Gastroesophageal sphincter (tissue), 4 donors: ENCODE measurements at regions not wholly inside any gene's neighbourhood (a gene's known extent, or its start where the extent isn't known, plus 50 kb on each side); places are given as distances from the start of the nearest gene placed in this dataset.
A peak's percentile ranks its signal among the peaks of the same experiment; 100 is the strongest.

ENCODE experiments used
- ATAC-seq: fragments of 150-250 bp; one replicate; pipeline ENCODE4 v1.9.1; 2016; ENCODE audit warnings: mild to moderate bottlenecking, moderate library complexity
- H3K27ac ChIP-seq, 4 donors: fragments of 200-600 bp; sonication (generic) in 3 of 4; 1 replicate in 3 of 4; 2 replicates in 1 of 4; pipeline ENCODE4 v1.5.1; 2016 to 2019
- H3K27me3 ChIP-seq: fragments of 200-600 bp; sonication (generic); one replicate; pipeline ENCODE4 v1.5.1; 2019
- H3K36me3 ChIP-seq, 2 donors: fragments of 200-600 bp; sonication (generic); one replicate each; pipeline ENCODE4 v1.5.1; 2019; ENCODE audit warnings: control low read depth in 1 of 2
- H3K4me1 ChIP-seq, 3 donors: fragments of 200-600 bp; sonication (generic); 1 replicate in 2 of 3; 2 replicates in 1 of 3; pipeline ENCODE4 v1.5.1; 2016 to 2019; ENCODE audit warnings: control low read depth in 2 of 3
- H3K4me3 ChIP-seq, 2 donors: fragments of 200-600 bp; sonication (generic); one replicate each; pipeline ENCODE4 v1.5.1; 2019; ENCODE audit warnings: mild to moderate bottlenecking in 1 of 2, moderate library complexity in 1 of 2
- H3K9me3 ChIP-seq, 3 donors: fragments of 200-600 bp; sonication (generic); one replicate each; pipeline ENCODE4 v1.5.1; 2017 to 2019; ENCODE audit warnings: control low read depth in 2 of 3
- EP300 ChIP-seq: sonication (generic); formaldehyde crosslinking; IDR thresholded peaks from one replicate; pipeline ENCODE4 v1.6.1; 2017; ENCODE audit warnings: antibody characterized with exemption, mild to moderate bottlenecking
- POLR2A ChIP-seq, 2 donors: fragments of 450-650 bp; IDR thresholded peaks; one replicate each; pipeline ENCODE4 v1.6.1; 2017; ENCODE audit warnings: antibody characterized with exemption in 2 of 2, mild to moderate bottlenecking in 2 of 2, moderate library complexity in 1 of 2
- POLR2AphosphoS5 ChIP-seq: sonication (generic); formaldehyde crosslinking; IDR thresholded peaks from one replicate; pipeline ENCODE4 v1.6.1; 2017; ENCODE audit warnings: antibody characterized with exemption
- WGBS, 2 donors: methylation state at CpG; one replicate each; pipeline ENCODE4 v1.1.5; 2018; ENCODE audit warnings: low coverage in 1 of 2; 5-methylcytosine and 5-hydroxymethylcytosine counted together
- TF ChIP-seq, protein P1 (sequence below), 4 experiments: fragments of 200-600 bp in 2 of 4; fragments of 450-650 bp in 2 of 4; sonication (generic) in 1 of 4; IDR thresholded peaks; one replicate each; pipeline ENCODE4 v1.5.1; 2017 to 2019; ENCODE audit warnings: antibody characterized with exemption in 4 of 4, mild to moderate bottlenecking in 2 of 4, moderate library complexity in 2 of 4

DNA sequence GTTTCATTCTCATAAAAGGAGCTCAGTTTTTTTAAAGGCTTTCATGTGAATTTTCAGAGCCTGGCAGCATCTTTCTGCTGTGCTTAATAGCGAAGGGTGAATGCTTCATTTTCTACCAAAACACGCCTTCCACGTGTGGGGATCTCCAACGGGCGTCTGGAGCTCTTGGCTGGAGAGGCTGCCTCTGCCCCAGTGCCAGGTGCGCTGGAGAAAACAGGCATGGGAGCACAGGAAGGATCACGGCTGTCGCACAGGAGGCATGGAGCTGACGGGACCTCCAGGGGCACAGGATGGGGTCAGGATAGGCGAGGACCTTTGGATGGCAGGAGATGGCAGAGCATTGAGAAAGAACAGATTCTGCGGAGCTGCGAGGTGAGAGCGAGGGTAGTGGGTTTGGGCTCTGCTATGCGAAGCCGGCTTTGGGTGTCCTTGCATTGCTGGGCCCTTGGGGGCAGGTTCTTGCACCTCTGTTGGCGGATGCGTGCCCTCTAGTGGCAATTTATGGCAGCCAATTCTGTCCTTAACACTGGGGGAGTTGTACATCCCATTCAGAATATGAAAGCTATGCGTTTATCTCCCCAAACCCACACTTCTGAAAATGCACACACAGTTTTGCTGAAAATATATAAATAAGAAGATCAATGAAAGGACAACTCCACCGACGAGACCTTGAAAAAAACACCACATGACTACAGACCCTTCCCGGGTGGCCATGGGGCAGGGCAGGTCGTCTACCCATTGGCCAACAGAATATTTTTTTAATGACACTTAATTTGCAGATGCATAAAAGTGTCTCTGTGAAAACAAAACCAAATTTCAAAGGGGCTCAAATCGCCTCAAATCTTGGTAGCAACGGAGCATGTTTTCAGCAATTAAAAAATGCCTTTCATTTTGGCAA lies 90.4 kb upstream of the SLC35G4 start:
- no peak overlapping the region for H3K27ac ChIP-seq
- no peak overlapping the region for H3K4me3 ChIP-seq
- 63 to 69% methylated on average over 12 to 15 of the region's 24 CpGs for WGBS, 2 donors
- H3K36me3 ChIP-seq, result no peaks in the 10 kb centered on the region
- no peaks in the 10 kb centered on the region for H3K9me3 ChIP-seq
- TF ChIP-seq, protein P1, sequence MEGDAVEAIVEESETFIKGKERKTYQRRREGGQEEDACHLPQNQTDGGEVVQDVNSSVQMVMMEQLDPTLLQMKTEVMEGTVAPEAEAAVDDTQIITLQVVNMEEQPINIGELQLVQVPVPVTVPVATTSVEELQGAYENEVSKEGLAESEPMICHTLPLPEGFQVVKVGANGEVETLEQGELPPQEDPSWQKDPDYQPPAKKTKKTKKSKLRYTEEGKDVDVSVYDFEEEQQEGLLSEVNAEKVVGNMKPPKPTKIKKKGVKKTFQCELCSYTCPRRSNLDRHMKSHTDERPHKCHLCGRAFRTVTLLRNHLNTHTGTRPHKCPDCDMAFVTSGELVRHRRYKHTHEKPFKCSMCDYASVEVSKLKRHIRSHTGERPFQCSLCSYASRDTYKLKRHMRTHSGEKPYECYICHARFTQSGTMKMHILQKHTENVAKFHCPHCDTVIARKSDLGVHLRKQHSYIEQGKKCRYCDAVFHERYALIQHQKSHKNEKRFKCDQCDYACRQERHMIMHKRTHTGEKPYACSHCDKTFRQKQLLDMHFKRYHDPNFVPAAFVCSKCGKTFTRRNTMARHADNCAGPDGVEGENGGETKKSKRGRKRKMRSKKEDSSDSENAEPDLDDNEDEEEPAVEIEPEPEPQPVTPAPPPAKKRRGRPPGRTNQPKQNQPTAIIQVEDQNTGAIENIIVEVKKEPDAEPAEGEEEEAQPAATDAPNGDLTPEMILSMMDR (IDR thresholded peaks at IDR 0.05), result peak in 1 of 4 experiments; percentile 43
- no peak for TF ChIP-seq POLR2AphosphoS5
- no peaks in the 10 kb centered on the region for H3K4me1 ChIP-seq
- no peak for ATAC-seq
- peaks cover 4% of the 10 kb centered on the region for H3K27me3 ChIP-seq

DNA sequence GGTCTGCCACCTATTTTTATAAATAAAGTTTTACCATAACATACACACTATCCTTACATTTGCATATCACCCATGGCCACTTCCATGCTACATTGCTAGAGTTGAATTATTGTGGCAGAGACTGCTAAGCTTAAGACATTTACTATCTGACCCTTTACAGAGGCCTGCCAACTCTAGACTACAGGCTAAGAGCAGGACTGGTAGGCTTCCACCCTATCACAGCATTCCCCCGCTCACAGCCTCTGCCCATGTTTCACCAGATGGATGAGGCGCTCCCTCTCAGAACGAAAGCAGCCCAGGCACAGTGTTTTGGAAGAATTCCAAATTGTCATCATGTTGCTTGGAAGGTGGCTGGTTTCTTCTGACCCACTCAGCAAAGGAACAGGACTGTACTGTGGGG lies 91.7 kb upstream of the SLC35G4 start:
- H3K36me3 ChIP-seq, result no peaks in the 10 kb centered on the region
- H3K4me1 ChIP-seq, result no peaks in the 10 kb centered on the region
- no peaks in the 10 kb centered on the region for H3K9me3 ChIP-seq
- 48% methylated on average over 2 of the region's 3 CpGs; no CpG with 5 or more reads in 1 of the 2 donors for WGBS, 2 donors
- no peak for TF ChIP-seq EP300
- no peak overlapping the region for H3K4me3 ChIP-seq
- H3K27ac ChIP-seq, result no peak overlapping the region
- H3K27me3 ChIP-seq, result peaks cover 4% of the 10 kb centered on the region
- no peak for ATAC-seq

DNA sequence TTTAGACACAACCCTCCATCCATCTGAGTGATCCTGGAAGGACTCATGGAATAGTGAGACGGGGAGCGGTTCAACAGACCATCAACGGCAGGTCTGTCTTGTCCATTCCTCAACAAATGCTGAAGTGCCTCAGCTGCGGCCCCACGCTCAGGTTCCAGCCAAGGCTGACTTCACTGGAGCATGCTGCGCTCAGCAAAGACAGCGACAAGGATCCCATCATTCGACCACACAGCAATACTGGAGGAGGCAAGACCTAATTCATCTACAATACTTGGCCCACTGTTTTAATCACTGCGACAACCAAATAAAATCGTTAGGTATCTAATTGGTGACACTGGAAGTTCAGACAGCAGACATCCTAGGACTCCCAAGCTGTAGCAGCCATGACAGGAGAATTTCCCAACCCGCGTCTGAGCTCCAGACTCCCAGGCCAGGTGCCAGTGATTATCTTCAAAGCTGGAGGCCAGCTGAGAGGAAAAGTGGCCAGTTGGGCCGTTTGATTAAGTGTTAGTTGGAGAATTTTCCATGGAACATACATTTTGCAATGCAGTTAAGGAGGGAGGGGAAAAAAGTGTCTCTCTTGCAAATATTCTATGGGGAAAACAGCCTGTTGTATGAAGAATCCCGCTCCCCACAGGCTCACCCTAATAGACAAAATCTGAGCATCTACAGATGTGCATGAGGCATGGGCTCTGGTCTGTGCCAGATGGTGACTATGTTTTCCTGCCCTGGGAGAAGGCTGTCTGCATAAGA lies 92.5 kb upstream of the SLC35G4 start:
- WGBS, 2 donors, result 63 to 71% methylated on average over 10 to 13 of the region's 14 CpGs
- Histone ChIP-seq H3K36me3 (no peaks in the 10 kb centered on the region), H3K27ac (no peak overlapping the region), H3K9me3 (no peaks in the 10 kb centered on the region), H3K4me1 (no peaks in the 10 kb centered on the region), H3K4me3 (no peak overlapping the region), H3K27me3 (peaks cover 4% of the 10 kb centered on the region)
- ATAC-seq, result no peak
- TF ChIP-seq, protein P1 (IDR thresholded peaks at IDR 0.05), result no peak
- TF ChIP-seq POLR2AphosphoS5, result no peak
- no peak for TF ChIP-seq EP300
- TF ChIP-seq POLR2A (IDR thresholded peaks at IDR 0.05), result no peak

DNA sequence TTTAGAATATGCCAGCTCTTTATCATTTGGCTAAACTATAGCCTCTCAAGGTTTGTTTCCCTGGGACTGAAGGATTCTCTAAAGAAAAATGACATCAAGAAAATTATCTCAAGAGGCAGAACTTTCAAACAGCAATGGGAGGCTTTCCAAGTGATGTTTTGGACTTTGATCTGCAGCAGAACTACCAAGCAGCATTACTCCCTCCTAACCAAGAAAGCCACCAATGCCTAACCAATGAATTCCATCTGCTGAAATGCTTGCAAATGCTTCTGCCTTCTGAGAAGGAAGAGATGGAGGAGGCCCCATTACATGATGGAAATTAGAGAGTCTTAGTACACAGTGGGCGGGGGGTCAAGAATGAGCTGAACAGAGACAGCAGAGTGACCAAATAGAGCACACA lies 95.1 kb upstream of the SLC35G4 start:
- no peaks in the 10 kb centered on the region for H3K9me3 ChIP-seq
- ATAC-seq, result no peak
- H3K36me3 ChIP-seq, result no peaks in the 10 kb centered on the region
- 100% methylated on average over 1 of the region's 1 CpG; no CpG with 5 or more reads in 1 of the 2 donors for WGBS, 2 donors
- TF ChIP-seq, protein P1 (IDR thresholded peaks at IDR 0.05), result no peak
- TF ChIP-seq EP300 (no peak), POLR2AphosphoS5 (no peak), POLR2A (IDR thresholded peaks at IDR 0.05) (no peak)
- H3K4me3 ChIP-seq, result no peak overlapping the region
- H3K4me1 ChIP-seq, result no peaks in the 10 kb centered on the region
- H3K27ac ChIP-seq, result no peak overlapping the region
- peaks cover 4% of the 10 kb centered on the region for H3K27me3 ChIP-seq

DNA sequence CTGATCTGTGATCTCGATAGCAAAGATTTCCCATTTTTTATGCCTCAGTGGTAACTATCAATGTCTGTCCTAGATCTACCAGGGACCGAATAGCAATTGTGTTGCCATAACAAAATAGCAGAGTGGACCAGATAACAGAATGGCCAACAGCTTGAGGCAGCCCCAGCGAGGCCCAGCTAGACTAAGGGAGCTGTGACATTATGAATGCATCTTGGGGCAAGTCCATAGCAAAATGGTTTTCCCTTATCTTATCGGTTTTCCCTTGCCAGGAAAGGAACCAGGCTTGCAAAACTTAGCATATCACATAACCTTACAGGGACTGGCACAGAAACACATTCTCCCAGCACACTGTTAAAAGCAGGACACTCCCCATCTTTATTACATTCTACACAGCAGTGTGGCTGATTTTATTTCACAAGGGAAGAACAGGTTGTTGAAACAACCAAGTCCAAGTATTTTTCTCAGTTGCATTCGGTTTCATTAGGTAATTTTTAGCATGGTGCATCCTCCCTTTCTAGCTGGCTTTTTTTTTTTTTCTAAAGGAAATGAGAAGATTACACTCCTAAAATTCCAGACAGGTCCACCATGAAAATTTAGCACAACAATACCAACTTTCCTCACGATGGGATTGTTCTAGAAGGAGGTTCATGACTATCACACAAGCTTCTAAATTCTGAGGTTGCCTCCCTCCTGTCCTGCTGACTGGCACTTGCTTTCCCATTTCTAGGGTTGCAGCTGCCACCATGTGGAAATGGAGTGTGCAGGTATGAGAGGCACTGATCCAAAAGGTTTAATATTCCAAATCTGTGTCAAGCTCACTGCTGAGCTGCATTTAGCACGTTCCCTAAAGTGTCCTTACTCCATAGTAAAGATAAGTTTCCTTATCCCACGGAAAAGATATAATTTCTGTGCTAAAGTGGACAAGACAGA lies 97.0 kb upstream of the SLC35G4 start:
- H3K9me3 ChIP-seq, result no peaks in the 10 kb centered on the region
- H3K27ac ChIP-seq, result no peak overlapping the region
- no peak overlapping the region for H3K4me3 ChIP-seq
- WGBS, 2 donors, result 53 to 56% methylated on average over 6 to 8 of the region's 8 CpGs
- no peak for ATAC-seq
- H3K4me1 ChIP-seq, result no peaks in the 10 kb centered on the region
- TF ChIP-seq POLR2AphosphoS5 (no peak), POLR2A (IDR thresholded peaks at IDR 0.05) (no peak), EP300 (no peak)
- TF ChIP-seq, protein P1 (IDR thresholded peaks at IDR 0.05), result no peak
- H3K36me3 ChIP-seq, result no peaks in the 10 kb centered on the region
- H3K27me3 ChIP-seq, result no peaks in the 10 kb centered on the region
